ENCODE measurements at regions not wholly inside any gene's neighbourhood (a gene's known extent, or its start where the extent isn't known, plus 50 kb on each side); places are given as distances from the start of the nearest gene placed in this dataset.

DNA sequence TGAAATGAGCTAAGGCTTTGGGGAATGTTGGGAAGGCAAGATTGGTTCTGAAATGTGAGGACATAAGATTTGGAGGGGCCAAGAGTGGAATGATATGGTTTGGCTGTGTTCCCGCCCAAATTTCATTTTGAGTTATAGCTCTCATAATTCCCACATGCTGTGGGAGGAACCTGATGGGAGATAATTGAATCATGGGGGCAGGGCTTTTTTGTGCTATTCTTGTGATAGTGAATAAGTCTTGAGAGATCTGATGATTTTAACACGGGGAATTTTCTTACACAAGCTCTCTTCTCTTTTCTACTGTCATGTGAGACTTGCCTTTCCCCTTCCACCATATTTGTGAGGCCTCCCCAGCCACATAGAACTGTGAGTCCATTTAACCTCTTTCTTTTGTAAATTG lies 157.6 kb upstream of the C1QTNF7 start:
- no peak for DNase-seq (ENCODE audit: low read depth, low spot score)

DNA sequence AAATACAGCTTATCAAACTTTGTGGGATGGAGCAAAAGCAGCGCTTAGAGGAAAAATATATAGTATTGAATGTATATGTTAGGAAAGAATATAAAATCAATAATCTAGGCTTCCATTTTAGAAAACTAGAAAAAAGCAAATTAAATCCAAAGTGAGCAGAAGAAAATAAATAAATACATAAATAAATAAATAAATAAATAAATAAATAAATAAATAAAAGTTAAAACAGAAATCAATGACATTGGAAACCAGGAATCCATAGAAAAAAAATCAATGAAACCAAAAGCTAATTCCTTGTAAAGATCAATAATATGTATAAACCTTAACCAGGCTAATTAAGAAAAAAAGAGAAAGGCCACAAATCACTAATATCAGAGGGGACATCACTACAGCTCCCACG lies 141.8 kb upstream of the C1QTNF7 start:
- DNase-seq (ENCODE audit: low read depth, low spot score), result no peak

DNA sequence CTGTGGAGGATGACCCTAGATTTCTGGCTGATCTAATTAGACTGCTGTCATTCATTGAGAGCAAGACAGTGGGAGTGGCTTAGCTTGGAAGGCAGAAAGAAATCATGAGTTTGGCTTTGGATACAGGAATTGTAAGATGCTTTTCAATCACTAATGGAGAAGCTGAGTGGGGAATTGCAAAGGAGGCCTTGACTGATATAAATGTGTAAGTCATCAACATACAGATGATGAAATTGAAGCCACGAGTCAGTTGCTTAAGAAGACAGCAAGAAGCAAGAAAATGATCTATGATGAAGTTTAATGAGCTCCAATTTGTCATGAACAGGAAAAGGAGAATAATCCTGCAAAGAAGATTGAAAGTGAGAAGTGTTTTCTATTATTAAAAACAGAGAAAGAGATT lies 136.7 kb upstream of the C1QTNF7 start:
- DNase-seq (ENCODE audit: low read depth, low spot score), result no peak

DNA sequence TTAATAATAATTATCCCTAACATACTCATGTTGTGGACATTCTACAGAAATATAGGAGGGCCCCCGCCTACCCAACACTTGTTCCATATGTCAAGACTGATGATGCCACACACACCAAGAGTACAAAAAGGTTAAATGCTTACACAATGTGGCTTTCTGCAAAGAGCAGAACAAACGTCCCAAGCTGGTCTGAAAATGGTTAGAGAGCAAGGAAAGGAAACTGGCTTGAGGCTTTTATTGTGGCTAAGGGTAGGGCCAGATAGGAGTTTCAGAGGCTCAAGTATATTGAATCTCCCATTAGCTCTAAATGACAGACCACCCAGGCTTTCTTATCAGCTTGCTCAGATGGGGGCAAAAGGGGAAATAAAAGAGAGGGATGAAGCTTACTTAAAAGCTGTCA lies 134.1 kb upstream of the C1QTNF7 start:
- no peak for DNase-seq (ENCODE audit: low read depth, low spot score)

DNA sequence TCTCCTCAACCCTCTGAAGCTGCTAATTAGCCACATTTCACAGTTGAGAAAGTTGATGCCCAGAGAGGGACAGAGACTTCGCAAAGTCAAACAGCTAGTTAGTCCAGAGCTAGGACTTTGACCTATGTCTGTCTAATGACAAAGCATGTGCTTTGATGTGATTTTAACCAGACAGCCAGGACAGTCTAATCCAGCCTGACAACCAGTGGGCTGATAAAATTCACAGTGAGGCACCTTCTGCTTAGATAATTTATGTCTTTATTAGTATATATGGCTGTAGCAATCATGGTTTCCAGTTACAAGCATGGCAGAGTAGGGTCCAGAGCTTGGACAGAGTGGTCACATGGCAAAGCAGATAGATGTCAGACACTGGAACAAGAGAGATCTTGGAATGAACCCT lies 133.6 kb upstream of the C1QTNF7 start:
- DNase-seq (ENCODE audit: low read depth, low spot score), result no peak

DNA sequence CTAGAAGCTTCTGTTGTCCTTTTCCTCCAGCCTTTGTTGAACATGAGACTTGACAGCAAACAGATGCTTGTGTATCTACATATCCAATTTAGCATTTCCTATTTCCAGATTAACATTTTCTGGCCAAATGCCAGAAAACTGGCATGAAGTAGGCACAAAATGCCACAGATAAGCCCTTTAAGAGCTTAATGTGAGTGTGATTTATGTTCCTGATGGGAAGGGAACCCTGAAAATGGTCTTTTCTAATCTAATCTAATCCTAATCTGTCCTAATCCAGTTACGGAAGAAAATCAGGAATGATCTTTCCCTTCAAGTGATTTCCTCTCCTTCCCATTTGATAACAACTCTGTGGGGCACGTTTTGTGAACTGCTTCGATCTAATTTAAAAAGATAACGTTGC lies 133.0 kb upstream of the C1QTNF7 start:
- no peak for DNase-seq (ENCODE audit: low read depth, low spot score)

DNA sequence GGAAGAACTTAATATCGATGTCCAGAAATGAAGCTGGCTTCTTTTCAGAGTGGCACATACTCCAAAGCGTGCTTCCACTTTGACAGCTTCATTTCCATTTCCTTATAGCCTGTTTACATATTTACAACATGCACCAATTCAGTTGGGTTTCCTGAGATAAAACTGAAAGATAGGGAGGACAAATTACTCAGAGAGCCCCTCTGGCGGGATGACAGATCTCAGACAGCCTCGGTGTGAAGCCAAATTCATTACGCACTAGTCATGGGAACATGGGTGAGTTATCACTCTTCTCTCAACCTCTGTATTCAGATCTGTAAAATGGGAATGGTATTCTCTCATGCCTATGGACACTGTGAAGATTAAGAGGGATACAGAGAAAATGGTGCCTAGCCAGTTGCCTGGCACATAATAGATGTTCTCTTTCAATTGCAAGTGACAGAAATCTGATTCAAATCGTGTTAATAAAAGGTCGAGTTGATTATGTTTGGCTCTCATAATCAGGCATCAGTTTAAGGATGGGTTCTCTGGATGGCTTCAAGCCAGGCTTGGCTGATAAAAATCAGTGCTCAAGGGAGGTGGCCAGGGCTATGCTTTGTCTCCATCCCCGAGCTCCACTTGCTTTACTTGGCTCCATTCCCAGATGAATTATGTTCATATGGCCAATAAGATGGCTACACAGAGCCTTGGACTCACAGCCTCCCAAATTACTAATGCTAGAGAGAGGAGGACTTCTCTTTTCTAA lies 132.2 kb upstream of the C1QTNF7 start:
- no peak for DNase-seq (ENCODE audit: low read depth, low spot score)

DNA sequence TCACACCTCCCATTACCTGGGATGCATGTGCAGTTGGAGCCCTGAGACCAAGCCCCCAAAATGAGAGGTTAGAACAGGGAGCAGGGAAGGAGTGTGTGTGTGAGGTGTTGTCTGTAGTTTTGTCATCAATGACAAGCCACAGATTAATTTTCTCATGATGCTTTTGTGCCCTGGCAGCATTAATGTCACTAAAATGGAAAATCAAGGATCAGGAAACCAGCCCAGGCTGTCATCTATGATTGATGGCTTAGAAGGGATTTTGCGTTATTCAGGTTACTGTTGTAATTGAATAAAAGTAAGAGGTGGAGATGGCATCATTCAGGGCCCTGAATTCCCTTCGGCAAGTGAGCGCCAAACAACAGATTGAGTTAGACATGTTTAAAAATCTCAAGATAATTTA lies 130.5 kb upstream of the C1QTNF7 start:
- DNase-seq (ENCODE audit: low read depth, low spot score), result no peak

DNA sequence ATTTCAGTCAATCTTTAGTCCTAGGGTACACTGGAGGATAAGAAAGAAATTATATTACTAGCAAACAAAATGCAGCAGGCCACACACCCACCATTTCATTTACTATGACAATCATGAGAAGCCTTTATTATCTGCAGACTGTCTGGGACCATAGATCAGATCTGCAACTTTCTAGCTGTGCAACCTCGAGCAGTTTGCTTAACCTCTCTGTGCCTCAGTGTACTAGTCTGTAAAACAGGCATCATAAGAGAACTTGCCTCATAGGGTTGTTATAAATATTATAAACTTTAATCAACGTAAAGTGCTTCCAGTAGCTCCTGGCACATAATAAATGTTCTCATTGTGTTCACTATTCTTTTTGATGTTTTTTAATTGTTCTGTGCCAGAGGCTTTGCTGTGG lies 128.2 kb upstream of the C1QTNF7 start:
- no peak for DNase-seq (ENCODE audit: low read depth, low spot score)

DNA sequence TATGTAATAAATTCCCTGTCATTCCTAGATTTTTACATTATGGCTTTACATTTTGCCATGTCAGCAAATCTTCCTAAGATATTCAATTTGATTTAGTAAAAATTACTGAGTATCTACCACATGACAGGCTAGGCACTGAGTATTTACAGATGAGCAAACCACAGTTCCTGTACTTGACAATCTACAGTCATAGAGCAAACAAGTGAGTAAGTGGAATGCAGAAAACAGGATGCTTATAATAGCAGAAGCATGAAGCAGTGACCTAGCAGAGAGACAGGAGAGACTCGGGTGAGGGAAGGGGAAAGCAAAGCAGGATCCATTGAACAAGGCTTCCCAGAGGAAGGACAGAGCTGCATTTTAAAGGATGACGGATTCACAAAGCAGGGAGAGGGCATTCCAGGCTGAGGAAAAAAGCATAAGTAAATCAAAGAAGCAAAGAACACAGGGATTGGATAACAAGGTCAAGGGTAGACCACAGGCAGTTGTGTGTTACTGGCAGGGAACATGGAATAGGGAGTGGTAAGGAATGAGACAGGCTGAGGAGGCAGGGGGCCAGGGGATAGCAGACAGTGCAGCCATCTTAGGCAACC lies 124.7 kb upstream of the C1QTNF7 start:
- DNase-seq (ENCODE audit: low read depth, low spot score), result no peak

DNA sequence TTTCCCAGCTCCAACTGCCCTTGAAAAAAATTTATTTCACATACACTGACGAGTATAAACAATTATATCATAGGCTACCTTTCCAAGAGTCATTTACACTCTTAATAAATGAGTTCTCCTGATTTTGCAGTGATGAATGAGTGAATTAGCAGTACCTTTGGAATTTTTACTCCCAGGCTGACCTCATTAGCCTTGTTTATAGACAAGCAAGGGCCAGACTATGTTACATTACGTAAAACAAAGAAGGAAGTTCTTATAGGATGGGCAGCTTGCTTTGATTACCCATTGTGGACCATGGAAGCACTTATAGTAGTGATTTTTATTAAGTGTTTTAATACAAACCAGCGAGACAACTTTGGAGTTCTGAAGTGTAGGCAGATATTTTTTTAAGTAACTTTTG lies 112.9 kb upstream of the C1QTNF7 start:
- no peak for DNase-seq (ENCODE audit: low read depth, low spot score)

DNA sequence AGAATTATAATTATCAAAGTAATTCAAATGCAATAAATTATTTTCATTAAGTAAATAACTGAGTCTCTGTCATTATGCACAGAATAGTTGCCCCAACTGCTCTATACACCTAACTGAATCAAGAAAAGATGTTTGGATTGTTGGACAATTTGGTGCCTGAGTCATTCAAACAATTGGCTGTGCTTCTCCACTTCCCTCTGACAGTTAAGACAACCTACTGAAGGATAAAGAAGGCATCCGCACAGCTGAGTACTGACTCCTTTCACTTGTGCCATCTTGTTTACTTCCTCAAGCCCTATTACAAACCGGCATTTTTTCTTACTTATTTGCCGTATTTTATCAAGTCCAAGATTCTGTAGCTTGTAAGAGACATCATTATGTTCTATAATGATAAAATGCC lies 110.6 kb upstream of the C1QTNF7 start:
- no peak for DNase-seq (ENCODE audit: low read depth, low spot score)

DNA sequence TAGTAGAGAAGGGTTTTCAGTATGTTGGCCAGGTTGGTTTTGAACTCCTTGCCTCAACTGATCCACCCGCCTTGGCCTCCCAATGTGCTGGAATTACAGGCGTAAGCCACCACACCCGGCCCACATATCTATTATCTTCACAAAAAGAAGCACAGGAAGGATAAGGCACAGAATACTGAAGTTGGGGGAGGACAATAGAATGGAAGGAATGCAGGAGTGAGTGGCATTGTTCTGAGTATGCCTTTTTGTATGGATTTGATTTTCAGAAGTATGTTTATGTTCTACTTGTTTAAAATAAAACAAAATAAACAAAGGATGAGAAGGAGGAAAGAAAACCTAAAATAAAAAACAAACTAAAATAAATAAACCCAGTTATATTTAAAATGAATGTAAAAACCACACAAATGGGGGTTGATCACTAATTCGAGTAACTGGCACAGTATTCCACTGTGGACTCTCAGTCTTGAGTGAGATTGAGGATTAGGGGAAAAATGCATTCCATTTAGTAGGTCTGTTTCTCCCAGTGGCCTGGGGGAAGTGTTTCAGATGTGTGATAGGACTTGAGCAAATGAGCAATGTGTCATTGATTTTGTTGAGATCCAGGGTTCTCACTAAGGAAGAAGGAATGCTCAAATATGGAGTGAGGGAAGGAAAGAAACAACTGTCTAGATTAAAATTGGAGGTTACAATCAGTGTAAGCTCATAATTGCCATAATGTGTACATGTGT lies 109.0 kb upstream of the C1QTNF7 start:
- DNase-seq (ENCODE audit: low read depth, low spot score), result no peak

DNA sequence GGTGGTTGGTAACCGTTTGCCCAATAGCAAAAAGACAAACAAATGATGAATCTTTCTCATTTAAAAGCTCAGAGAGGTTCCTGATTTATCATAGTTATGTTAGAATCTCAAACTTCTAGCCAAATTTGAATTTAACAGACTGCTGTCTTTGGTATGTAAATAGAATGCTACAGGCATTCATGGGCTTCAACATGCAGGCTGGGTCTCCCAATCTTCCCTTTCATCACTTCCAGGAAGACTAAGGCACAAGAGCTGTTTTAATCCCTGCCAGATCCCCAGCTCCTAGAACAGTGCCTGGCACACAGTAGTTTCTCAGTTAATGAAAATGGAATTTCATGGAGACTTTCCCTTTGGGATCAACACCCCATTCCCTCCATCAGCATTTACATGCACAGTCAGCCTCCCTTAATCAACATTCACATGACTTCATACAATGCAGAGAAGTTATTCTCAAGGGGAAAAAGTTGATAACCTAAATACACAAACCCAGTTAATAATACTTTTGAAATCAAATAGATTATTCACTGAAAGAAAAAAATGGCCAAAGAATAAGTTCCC lies 107.6 kb upstream of the C1QTNF7 start:
- no peak for DNase-seq (ENCODE audit: low read depth, low spot score)

DNA sequence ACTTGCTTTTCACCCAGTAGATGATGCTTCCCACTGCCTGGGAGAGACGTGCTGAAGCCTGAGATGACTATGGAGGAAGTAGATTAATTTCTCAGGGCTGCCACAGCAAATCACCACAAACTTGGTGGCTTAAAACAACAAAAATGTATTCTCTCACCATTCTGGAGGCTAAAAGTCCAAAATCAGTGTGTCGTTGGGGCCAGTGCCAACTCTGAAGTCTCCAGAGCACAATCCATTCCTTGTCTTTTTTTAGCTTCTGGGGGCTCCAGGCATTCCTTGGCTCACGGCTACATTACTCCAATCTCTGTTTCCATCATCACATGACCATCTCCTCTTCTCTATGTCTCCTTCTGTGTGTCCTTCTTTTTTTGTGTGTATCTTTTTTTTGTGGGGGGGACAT lies 105.8 kb upstream of the C1QTNF7 start:
- DNase-seq (ENCODE audit: low read depth, low spot score), result no peak

DNA sequence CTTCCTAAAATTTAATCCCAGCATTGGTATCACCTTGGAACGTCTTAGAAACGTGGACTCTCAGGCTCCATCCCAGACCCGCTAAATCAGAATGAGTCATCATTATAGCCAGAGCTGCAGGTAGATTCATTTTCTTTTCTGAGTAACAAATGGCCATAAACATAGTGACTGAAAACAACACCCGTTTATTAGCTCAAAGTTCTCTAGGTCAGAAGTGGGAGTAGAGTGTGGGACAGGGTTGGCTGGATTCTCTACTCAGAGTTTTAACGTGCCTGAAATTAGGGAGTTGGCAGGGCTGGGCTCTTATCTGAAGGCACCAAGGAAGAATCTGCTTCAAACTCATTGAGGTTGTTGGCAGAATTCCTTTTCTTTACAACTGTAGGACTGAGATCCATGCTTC lies 101.8 kb upstream of the C1QTNF7 start:
- DNase-seq (ENCODE audit: low read depth, low spot score), result no peak

DNA sequence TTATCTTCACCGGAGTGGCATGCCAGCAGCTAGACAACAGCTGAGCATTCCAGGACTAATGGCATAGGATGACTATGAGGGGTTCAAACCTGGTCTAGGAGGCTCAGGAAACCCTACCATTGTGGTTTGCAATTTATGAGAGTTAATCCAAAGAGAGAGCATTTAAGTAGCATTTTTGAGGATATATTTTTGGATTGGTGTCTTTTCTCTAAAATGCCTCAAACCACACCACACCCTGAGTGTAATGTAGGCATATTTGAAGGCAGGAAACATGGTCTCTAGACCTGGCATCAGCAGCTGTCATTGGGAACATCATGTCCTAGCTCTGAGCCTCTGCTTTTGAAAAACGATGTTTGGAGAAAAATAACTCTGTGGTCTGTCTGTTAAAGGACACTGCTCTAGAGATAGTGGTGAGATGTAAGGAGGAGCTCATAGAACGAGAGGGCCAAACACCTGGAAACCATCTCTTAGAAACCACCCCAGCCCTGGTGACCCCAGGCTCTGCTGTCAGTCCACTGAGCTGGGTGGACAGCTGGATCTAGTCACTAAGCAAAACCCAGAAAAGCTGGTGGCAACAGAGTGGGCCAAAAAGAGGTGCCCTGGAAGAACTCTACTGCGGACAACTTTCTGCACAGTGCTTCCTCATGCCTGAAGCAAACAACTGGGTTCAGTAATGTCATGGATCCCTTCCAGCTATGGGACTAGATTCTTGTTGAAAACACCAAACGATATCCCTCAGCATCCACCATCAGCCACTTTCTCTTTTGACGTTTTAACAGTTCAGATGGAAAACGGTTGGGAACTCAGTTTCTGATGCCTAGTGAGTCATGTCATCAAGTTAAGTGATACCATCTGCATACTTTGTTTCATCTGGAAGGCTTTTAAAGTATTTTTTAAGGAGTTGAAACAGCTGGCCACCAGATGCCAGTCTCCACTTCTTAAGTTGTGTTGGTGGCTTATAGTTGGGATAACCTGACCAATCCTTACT lies 100.2 kb upstream of the C1QTNF7 start:
- DNase-seq (ENCODE audit: low read depth, low spot score), result no peak

DNA sequence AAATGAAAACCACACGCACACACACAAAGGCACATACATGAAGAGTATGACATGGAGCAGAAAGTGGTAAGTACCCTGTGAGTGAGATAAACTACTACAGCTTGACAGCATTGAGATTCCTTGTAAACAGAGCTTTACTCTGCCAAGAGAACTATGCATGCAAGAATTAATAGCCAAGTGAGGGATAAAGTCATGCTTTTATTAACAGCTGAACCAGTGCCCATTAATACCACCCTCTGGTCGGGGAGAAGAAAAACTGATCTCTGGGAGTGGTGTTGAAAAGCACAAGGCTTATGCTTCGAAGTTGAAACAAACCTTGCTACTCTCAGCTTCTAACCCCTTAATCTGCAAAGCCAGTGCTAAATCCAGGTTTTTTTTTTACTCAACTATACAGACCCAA lies 95.9 kb upstream of the C1QTNF7 start:
- no peak for DNase-seq (ENCODE audit: low read depth, low spot score)

DNA sequence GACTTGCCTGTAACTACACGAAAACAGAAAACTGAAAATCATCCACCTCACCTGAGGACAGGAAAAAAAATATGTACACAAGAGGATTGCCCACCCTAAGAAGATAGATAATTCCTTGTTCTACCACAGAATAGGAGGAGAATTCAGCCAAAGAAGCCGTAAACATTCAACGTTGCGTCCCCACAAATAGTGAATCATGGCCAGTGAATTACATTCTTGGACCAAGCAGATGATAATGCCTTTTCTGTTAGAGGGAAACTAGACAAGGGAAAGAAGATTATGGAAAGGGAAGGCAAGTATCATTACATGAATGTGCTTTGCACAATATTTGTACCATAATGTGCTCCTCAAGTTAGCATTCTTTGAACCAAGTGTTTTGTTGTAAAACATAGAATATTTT lies 95.5 kb upstream of the C1QTNF7 start:
- no peak for DNase-seq (ENCODE audit: low read depth, low spot score)

DNA sequence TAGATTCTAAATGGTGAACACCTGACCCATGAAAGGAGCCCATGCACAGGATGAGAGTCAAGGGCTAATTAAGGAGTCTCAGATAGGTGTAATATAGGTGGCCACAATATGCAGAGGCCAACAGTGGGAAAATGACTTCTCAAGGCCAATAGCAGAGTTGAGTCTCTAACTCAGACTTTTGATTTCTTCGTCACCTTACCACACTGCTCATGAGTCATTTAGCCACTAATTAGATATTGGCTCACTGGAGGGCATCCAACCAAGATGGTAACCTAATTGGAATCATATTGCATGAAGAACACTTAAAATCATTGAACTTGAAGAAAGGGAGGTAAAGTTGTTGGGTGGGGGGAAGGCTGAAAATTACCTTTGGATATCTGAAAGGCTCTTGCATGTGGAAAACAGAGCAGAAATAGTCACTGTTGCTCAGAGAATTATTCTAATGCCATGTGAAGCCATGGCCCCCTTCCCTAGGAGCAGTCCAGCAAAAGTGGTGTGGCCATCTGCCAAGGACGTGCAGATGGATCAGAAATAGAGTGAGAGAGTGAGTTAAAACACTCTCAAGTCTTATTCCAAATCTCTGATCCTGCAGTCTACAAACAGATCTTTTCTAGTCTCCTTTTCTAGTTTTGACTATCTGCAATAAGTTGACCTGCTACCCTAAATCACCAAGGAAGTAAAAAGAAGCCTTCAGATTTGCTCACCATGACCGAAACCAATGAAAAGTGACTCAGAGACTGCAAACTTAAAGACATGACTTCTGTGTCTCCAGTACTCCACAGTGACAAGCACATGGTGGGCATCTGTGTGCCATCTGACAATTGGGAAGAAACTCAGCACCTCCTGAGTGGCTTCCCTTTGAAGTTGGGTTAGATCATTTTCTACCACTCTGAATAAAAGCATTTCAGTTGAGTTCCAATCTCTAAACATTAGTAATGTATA lies 93.9 kb upstream of the C1QTNF7 start:
- DNase-seq (ENCODE audit: low read depth, low spot score), result no peak
